B cell (primary cell): ENCODE measurements at regions not wholly inside any gene's neighbourhood (a gene's known extent, or its start where the extent isn't known, plus 50 kb on each side); places are given as distances from the start of the nearest gene placed in this dataset.

Experiments
- EZH2 ChIP-seq: IDR thresholded peaks from 2 replicates; pipeline ENCODE4 v1.6.1; 2012; ENCODE audit warnings: borderline replicate concordance, low read depth, mild to moderate bottlenecking, moderate library complexity, low read length; ENCODE audit not compliant: insufficient read depth, poor library complexity, severe bottlenecking
- TF ChIP-seq, protein P1 (sequence below): fragments of 200-600 bp; IDR thresholded peaks from one replicate; pipeline ENCODE4 v1.8.0; 2022; ENCODE audit warnings: antibody characterized with exemption, mild to moderate bottlenecking

DNA sequence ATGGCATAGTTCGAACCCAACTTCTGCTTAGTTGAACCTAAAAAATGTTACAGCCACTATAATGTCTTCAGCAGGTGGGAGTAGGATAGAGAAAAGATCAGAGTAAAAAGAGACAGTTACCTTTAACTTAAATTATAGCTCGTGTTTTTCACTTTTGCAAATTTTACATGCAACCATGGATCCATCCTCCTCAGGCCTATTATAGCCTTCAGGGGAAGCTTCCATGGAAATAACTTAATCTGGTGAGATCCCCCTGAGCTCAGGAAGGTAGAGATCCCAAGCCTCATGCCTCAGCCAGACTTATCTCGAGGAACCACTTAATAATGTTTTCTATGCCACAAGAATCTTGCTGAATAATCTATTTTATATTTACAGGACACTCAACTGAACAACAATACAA is 159.4 kb upstream of the FAM3C start:
- TF ChIP-seq, protein P1, sequence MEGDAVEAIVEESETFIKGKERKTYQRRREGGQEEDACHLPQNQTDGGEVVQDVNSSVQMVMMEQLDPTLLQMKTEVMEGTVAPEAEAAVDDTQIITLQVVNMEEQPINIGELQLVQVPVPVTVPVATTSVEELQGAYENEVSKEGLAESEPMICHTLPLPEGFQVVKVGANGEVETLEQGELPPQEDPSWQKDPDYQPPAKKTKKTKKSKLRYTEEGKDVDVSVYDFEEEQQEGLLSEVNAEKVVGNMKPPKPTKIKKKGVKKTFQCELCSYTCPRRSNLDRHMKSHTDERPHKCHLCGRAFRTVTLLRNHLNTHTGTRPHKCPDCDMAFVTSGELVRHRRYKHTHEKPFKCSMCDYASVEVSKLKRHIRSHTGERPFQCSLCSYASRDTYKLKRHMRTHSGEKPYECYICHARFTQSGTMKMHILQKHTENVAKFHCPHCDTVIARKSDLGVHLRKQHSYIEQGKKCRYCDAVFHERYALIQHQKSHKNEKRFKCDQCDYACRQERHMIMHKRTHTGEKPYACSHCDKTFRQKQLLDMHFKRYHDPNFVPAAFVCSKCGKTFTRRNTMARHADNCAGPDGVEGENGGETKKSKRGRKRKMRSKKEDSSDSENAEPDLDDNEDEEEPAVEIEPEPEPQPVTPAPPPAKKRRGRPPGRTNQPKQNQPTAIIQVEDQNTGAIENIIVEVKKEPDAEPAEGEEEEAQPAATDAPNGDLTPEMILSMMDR: no peak
- TF ChIP-seq EZH2: no peak
